ENCODE measurements at regions not wholly inside any gene's neighbourhood (a gene's known extent, or its start where the extent isn't known, plus 50 kb on each side); places are given as distances from the start of the nearest gene placed in this dataset.
"Not testable (repeated sequence)": the region's sequence is repeated elsewhere in the genome, so short reads cannot be mapped to it uniquely, and the experiment has no call there.

- DNase-seq: no peak
Observed at GRCh38 chr17:34006126-34006525, 249.0 kb upstream of the CCL2 start.

- no peak for DNase-seq
Observed at GRCh38 chr17:34008125-34008524, 247.0 kb upstream of the CCL2 start.

- no peak for DNase-seq
Observed at GRCh38 chr17:34009912-34010311, 245.2 kb upstream of the CCL2 start.

GRCh38 chr17:34010534-34010933 is 244.6 kb upstream of the CCL2 start:
- no peak for DNase-seq

GRCh38 chr17:34011599-34011998 is 243.5 kb upstream of the CCL2 start:
- DNase-seq: no peak

- DNase-seq: no peak
Observed at GRCh38 chr17:34012709-34013375, 242.2 kb upstream of the CCL2 start.

GRCh38 chr17:34015253-34015652 is 239.8 kb upstream of the CCL2 start:
- DNase-seq: no peak

GRCh38 chr17:34024386-34024785 is 230.7 kb upstream of the CCL2 start:
- peak in 32 of 56 donors; percentile 2 to 60 (median 17) for DNase-seq

GRCh38 chr17:34024806-34025551 is 230.1 kb upstream of the CCL2 start:
- peak in 3 of 56 donors; percentile 0 to 12 (median 5) for DNase-seq

- not testable (repeated sequence) for DNase-seq
Observed at GRCh38 chr17:34030601-34031000, 224.5 kb upstream of the CCL2 start.

GRCh38 chr17:34032305-34032704 is 222.8 kb upstream of the CCL2 start:
- DNase-seq: not testable (repeated sequence)

- not testable (repeated sequence) for DNase-seq
Observed at GRCh38 chr17:34038786-34039185, 216.3 kb upstream of the CCL2 start.

GRCh38 chr17:34039213-34039612 is 215.9 kb upstream of the CCL2 start:
- not testable (repeated sequence) for DNase-seq

- DNase-seq: not testable (repeated sequence)
Observed at GRCh38 chr17:34039759-34040555, 215.1 kb upstream of the CCL2 start.

- DNase-seq: no peak
Observed at GRCh38 chr17:34045990-34046389, 209.1 kb upstream of the CCL2 start.

GRCh38 chr17:34051046-34051445 is 204.0 kb upstream of the CCL2 start:
- DNase-seq: no peak

- DNase-seq: no peak
Observed at GRCh38 chr17:34054495-34054894, 200.6 kb upstream of the CCL2 start.

- DNase-seq: no peak
Observed at GRCh38 chr17:34055606-34056005, 199.5 kb upstream of the CCL2 start.

- no peak for DNase-seq
Observed at GRCh38 chr17:34059423-34060220, 195.5 kb upstream of the CCL2 start.

GRCh38 chr17:34066528-34066927 is 188.6 kb upstream of the CCL2 start:
- DNase-seq: no peak

- DNase-seq: no peak
Observed at GRCh38 chr17:34067011-34067410, 188.1 kb upstream of the CCL2 start.
